C4-2B (cell line): ENCODE measurements at regions not wholly inside any gene's neighbourhood (a gene's known extent, or its start where the extent isn't known, plus 50 kb on each side); places are given as distances from the start of the nearest gene placed in this dataset.
A peak's percentile ranks its signal among the peaks of the same experiment; 100 is the strongest.

ENCODE experiments used
- H3K27ac ChIP-seq: fragments of 450-650 bp; 2 replicates; pipeline ENCODE4 v1.5.1; 2017
- ZFX ChIP-seq: fragments of 450-650 bp; IDR thresholded peaks from 2 replicates; pipeline ENCODE4 v1.6.1; 2017
- TF ChIP-seq, protein P1 (sequence below): fragments of 450-650 bp; conservative IDR thresholded peaks from 2 replicates; pipeline ENCODE4 v1.5.1; 2017; ENCODE audit warnings: mild to moderate bottlenecking

DNA sequence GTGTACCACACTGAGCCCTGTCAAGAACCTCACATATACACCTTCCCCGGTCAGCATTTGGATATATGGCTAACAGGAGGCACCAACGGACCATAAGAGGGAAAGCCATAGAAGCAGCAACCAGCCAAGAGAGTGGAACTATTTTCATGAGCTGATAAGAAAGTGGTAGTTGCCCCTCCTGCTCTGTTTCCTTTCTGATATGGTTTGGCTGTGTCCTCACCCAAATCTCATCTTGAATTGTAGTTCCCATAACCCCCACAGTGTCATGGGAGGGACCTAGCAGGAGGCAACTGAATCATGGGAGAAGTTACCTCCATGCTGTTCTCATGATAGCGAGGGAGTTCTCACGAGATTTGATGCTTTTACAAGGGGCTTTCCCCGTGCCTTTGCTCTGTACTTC, 366.1 kb upstream of the DAB1 start:
- TF ChIP-seq ZFX: no peak
- TF ChIP-seq, protein P1, sequence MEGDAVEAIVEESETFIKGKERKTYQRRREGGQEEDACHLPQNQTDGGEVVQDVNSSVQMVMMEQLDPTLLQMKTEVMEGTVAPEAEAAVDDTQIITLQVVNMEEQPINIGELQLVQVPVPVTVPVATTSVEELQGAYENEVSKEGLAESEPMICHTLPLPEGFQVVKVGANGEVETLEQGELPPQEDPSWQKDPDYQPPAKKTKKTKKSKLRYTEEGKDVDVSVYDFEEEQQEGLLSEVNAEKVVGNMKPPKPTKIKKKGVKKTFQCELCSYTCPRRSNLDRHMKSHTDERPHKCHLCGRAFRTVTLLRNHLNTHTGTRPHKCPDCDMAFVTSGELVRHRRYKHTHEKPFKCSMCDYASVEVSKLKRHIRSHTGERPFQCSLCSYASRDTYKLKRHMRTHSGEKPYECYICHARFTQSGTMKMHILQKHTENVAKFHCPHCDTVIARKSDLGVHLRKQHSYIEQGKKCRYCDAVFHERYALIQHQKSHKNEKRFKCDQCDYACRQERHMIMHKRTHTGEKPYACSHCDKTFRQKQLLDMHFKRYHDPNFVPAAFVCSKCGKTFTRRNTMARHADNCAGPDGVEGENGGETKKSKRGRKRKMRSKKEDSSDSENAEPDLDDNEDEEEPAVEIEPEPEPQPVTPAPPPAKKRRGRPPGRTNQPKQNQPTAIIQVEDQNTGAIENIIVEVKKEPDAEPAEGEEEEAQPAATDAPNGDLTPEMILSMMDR: no peak

DNA sequence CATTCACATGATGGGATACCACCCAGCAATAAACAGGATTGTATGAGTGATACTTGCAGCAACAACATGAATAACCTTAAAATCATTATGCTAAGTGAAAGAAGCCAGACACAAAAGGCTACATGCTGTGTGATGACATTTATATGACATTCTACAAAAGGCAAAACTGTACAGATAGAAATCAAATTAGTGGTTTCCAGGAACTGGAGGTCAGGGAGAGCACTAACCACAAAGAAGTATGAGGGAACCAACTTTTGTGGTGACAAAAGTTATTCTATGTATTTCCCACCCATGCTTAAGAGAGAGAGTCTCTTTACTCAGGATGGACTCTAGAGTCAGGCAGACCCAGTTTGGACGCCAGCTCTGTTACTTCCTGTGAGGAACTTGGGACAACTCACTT, 364.5 kb upstream of the DAB1 start:
- no peak overlapping the region for H3K27ac ChIP-seq
- TF ChIP-seq, protein P1: no peak
- TF ChIP-seq ZFX: no peak

More for the DNA sequence above, 366.1 kb upstream of the DAB1 start:
- no peak overlapping the region for H3K27ac ChIP-seq

DNA sequence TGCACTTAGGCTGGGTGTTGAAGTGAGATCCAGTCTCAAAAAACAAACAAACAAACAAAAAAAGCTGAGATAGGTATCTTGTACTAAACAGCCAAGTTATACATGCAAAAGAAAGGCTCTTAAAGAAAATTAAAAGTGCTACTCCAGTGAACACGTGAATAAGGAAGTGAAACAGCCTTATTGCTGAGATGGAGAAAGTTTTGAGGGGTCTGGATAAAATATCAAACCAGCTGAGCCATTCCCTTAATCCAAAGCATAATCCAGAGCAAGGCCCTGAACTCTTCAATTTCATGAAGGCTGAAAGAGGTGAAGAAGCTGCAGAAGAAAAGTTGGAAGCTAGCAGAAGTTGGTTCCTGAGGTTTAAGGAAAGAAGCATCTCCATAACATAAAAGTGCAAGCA, 360.5 kb upstream of the DAB1 start:
- no peak overlapping the region for H3K27ac ChIP-seq
- no peak for TF ChIP-seq ZFX
- TF ChIP-seq, protein P1: no peak

DNA sequence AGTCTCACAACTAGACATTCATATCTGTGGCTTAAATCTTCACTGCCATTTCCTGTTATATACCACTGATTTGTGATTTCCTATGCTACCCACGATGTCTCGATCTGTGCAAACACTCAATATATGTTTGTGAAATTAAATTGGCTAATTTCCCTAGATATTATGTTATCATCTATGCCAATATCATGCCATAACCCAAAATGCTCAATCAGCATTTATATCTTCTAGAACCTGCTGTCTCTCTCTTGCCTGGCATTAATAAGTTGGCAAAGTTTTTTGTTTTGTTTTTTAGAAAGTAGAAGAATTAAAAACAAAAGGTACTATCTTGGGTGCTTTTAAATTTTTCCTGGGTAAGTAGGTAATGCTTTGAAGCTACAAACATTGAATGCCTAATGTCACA, 358.5 kb upstream of the DAB1 start:
- TF ChIP-seq, protein P1: no peak
- no peak for TF ChIP-seq ZFX
- H3K27ac ChIP-seq: no peak overlapping the region

DNA sequence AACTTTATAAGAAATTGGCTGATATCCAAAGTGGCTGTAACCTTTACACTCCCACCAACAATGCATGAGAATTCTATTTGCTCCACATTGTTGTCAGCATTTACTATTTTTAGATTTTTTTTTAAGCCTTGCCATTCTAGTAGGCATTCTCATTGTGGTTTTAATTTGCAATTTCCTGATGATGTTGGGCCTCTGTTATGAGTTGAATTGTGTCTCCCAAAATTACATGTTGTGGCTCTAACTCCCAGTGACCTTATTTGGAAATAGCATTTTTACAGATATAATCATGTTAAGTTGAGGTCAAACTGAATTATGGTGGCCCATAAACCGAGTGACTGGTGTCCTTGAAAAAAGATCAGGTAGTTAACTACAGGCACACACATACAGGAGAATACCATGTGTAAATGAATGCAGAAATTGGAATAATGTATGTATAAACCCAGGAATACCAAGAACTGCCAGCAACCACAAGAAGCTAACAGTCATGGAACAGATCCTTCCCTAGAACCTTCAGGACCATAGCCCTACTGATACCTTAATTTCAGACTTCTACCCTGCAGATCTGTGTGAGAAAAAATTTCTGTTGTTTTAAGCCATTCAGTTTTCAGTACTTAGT, 348.8 kb upstream of the DAB1 start:
- TF ChIP-seq, protein P1: no peak
- no peak for TF ChIP-seq ZFX
- no peak overlapping the region for H3K27ac ChIP-seq

DNA sequence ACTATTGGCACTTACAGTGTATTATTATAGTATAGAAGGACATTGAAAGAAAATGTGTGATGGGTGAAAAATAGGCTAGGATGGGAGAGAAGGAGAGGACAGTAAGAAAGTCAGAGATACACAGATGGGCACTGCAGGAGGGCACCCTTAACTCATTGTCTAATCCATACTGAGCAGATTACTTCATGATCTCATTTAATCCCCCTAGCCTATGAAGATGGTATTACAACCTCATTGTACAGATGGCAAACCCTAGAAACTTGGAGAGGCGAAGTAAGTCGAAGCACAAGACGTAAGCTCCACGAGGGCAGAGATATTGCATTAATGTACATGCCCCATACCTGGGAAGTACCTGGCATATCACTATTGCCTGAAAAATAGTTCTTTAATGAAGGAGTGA, 346.9 kb upstream of the DAB1 start:
- TF ChIP-seq, protein P1: peak; percentile 46
- no peak for TF ChIP-seq ZFX
- H3K27ac ChIP-seq: no peak overlapping the region

DNA sequence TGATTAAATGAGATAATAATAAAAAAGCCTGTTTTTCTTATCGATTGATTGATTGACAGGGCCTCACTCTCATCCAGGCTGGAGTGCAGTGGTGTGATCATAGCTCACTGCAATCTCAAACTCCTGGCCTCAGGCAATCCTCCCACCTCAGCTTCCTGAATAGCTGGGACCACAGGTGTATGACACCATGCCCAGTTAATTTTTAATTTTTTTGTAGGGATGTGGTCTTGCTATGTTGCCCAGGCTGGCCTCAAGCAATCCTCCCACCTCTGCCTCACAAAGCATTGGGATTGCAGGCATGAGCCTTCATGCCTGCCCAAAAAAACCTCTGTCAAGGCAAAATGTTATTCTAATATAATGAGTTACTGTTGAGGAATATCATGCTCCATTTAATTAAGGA, 346.4 kb upstream of the DAB1 start:
- no peak for TF ChIP-seq ZFX
- TF ChIP-seq, protein P1: no peak
- H3K27ac ChIP-seq: no peak overlapping the region
